Transverse colon (tissue), 4 donors: ENCODE measurements at regions not wholly inside any gene's neighbourhood (a gene's known extent, or its start where the extent isn't known, plus 50 kb on each side); places are given as distances from the start of the nearest gene placed in this dataset.

Source experiments
- DNase-seq: peaks from one replicate; pipeline ENCODE4 v3.0.0-alpha.2; 2019
- H3K27ac ChIP-seq, 4 donors: fragments of 200-600 bp; sonication (generic); 2 replicates each; pipeline ENCODE4 v1.5.1; 2016 to 2018; ENCODE audit warnings: inconsistent platforms in 4 of 4
- H3K27me3 ChIP-seq: fragments of 200-600 bp; sonication (generic); 2 replicates; pipeline ENCODE4 v1.5.1; 2017; ENCODE audit warnings: inconsistent platforms
- H3K36me3 ChIP-seq, 4 donors: fragments of 200-600 bp; sonication (generic); 2 replicates each; pipeline ENCODE4 v1.5.1; 2017 to 2019; ENCODE audit warnings: inconsistent platforms in 4 of 4
- H3K4me1 ChIP-seq, 4 donors: fragments of 200-600 bp; sonication (generic); 2 replicates each; pipeline ENCODE4 v1.5.1; 2017 to 2020; ENCODE audit warnings: inconsistent platforms in 4 of 4
- H3K4me3 ChIP-seq, 4 donors: fragments of 200-600 bp; sonication (generic); 1 replicate in 1 of 4; 2 replicates in 3 of 4; pipeline versions ENCODE4 v1.5.1 to v1.6.1; 2017 to 2019; ENCODE audit warnings: inconsistent platforms in 4 of 4
- H3K9me3 ChIP-seq, 2 donors: fragments of 200-600 bp; sonication (generic); 2 replicates each; pipeline ENCODE4 v1.5.1; 2017 to 2019; ENCODE audit warnings: inconsistent platforms in 2 of 2
- CTCF ChIP-seq, 5 experiments: fragments of 200-600 bp in 3 of 5; fragments of 450-650 bp in 2 of 5; sonication (generic) in 3 of 5; IDR thresholded peaks; 1 replicate in 2 of 5; 2 replicates in 3 of 5; pipeline ENCODE4 v1.5.1; 2016 to 2017; ENCODE audit warnings: antibody characterized with exemption in 5 of 5, inconsistent platforms in 3 of 5, mild to moderate bottlenecking in 2 of 5, moderate library complexity in 1 of 5
- EP300 ChIP-seq: sonication (generic); formaldehyde crosslinking; IDR thresholded peaks from one replicate; pipeline ENCODE4 v1.6.1; 2017; ENCODE audit warnings: antibody characterized with exemption, low read depth
- POLR2A ChIP-seq: fragments of 450-650 bp; IDR thresholded peaks from one replicate; pipeline ENCODE4 v1.6.1; 2016; ENCODE audit warnings: antibody characterized with exemption, mild to moderate bottlenecking, moderate library complexity
- POLR2AphosphoS5 ChIP-seq, 3 donors: sonication (generic); formaldehyde crosslinking; IDR thresholded peaks; one replicate each; pipeline ENCODE4 v1.6.1; 2016; ENCODE audit warnings: antibody characterized with exemption in 3 of 3
- WGBS, 2 donors: methylation state at CpG; one replicate each; pipeline ENCODE4 v1.1.5; 2018; ENCODE audit warnings: low coverage in 1 of 2; 5-methylcytosine and 5-hydroxymethylcytosine counted together
- in situ Hi-C, 4 donors: fragments of 200-750 bp; cut with MboI; loops; one replicate each; pipeline versions ENCODE4 v1.15.0 to v1.15.1; 2017; ENCODE audit warnings: low sequenced_read_pairs in 3 of 4, low pct_ligation_motif_present in 1 of 4, low pct_unique_long_range_greater_than_20kb in 1 of 4
- intact Hi-C: fragments of 100-400 bp; cut with DNase I; formaldehyde crosslinking; loops from one replicate; pipeline ENCODE4 v1.15.1; 2023; ENCODE audit warnings: low total_unique reads

GRCh38 chr15:36511594-36511993 is 67.8 kb upstream of the CDIN1 start:
- no peaks in the 10 kb centered on the region for H3K27me3 ChIP-seq
- no peaks in the 10 kb centered on the region for H3K36me3 ChIP-seq
- 95 to 100% methylated on average over 3 of the region's 3 CpGs for WGBS, 2 donors
- DNase-seq, result no peak
- TF ChIP-seq POLR2A (no peak), CTCF (IDR thresholded peaks at IDR 0.05) (no peak), EP300 (no peak), POLR2AphosphoS5 (IDR thresholded peaks at IDR 0.05) (no peak)
- no peaks in the 10 kb centered on the region for H3K9me3 ChIP-seq
- no peaks in the 10 kb centered on the region for H3K4me1 ChIP-seq
- H3K27ac ChIP-seq, result no peak overlapping the region
- intact Hi-C loops (no loop called here), in situ Hi-C loops (loop anchor here in 1 of 4 donors (25.0 kb wide), 1 partner anchor 626 kb away; no protein-coding TSS in a partner anchor)
- no peak overlapping the region for H3K4me3 ChIP-seq

- 80% methylated on average over 1 of the region's 1 CpG; no CpG with 5 or more reads in 1 of the 2 donors for WGBS, 2 donors
- intact Hi-C loops, result no loop called here
- TF ChIP-seq EP300 (no peak), POLR2A (no peak), CTCF (IDR thresholded peaks at IDR 0.05) (no peak), POLR2AphosphoS5 (IDR thresholded peaks at IDR 0.05) (no peak)
- no peak for DNase-seq
- in situ Hi-C loops, result loop anchor here in 1 of 4 donors (25.0 kb wide), 1 partner anchor 620 kb away; no protein-coding TSS in a partner anchor
- H3K4me1 ChIP-seq, result no peaks in the 10 kb centered on the region
- H3K27ac ChIP-seq, result no peak overlapping the region
- H3K36me3 ChIP-seq, result no peaks in the 10 kb centered on the region
- no peaks in the 10 kb centered on the region for H3K9me3 ChIP-seq
- no peaks in the 10 kb centered on the region for H3K27me3 ChIP-seq
- no peak overlapping the region for H3K4me3 ChIP-seq
These were observed 61.7 kb upstream of the CDIN1 start for GRCh38 chr15:36517758-36518157.

GRCh38 chr15:36519067-36519466 is 60.4 kb upstream of the CDIN1 start:
- no peak overlapping the region for H3K27ac ChIP-seq
- H3K27me3 ChIP-seq, result no peaks in the 10 kb centered on the region
- intact Hi-C loops, result no loop called here
- no peak for TF ChIP-seq POLR2AphosphoS5 (IDR thresholded peaks at IDR 0.05)
- TF ChIP-seq EP300, result no peak
- no peak for TF ChIP-seq CTCF (IDR thresholded peaks at IDR 0.05)
- no peak for TF ChIP-seq POLR2A
- no peak overlapping the region for H3K4me3 ChIP-seq
- in situ Hi-C loops, result loop anchor here in 1 of 4 donors (25.0 kb wide), 1 partner anchor 618 kb away; no protein-coding TSS in a partner anchor
- no peaks in the 10 kb centered on the region for H3K4me1 ChIP-seq
- H3K36me3 ChIP-seq, result no peaks in the 10 kb centered on the region
- DNase-seq, result no peak
- WGBS, 2 donors, result 88 to 98% methylated on average over 4 to 6 of the region's 6 CpGs
- H3K9me3 ChIP-seq, result no peaks in the 10 kb centered on the region

GRCh38 chr15:36525430-36525829 is 54.0 kb upstream of the CDIN1 start:
- no peaks in the 10 kb centered on the region for H3K9me3 ChIP-seq
- H3K4me3 ChIP-seq, result no peak overlapping the region
- intact Hi-C loops (no loop called here), in situ Hi-C loops (no loop called here)
- WGBS, 2 donors, result 48 to 82% methylated on average over 3 of the region's 3 CpGs
- TF ChIP-seq CTCF (IDR thresholded peaks at IDR 0.05), result no peak
- no peak for TF ChIP-seq POLR2A
- TF ChIP-seq POLR2AphosphoS5 (IDR thresholded peaks at IDR 0.05), result no peak
- TF ChIP-seq EP300, result no peak
- DNase-seq, result no peak
- H3K27me3 ChIP-seq, result no peaks in the 10 kb centered on the region
- no peak overlapping the region for H3K27ac ChIP-seq
- no peaks in the 10 kb centered on the region for H3K36me3 ChIP-seq
- H3K4me1 ChIP-seq, result no peaks in the 10 kb centered on the region
